ENCODE measurements at regions not wholly inside any gene's neighbourhood (a gene's known extent, or its start where the extent isn't known, plus 50 kb on each side); places are given as distances from the start of the nearest gene placed in this dataset.
"Not testable (repeated sequence)": the region's sequence is repeated elsewhere in the genome, so short reads cannot be mapped to it uniquely, and the experiment has no call there.

DNA sequence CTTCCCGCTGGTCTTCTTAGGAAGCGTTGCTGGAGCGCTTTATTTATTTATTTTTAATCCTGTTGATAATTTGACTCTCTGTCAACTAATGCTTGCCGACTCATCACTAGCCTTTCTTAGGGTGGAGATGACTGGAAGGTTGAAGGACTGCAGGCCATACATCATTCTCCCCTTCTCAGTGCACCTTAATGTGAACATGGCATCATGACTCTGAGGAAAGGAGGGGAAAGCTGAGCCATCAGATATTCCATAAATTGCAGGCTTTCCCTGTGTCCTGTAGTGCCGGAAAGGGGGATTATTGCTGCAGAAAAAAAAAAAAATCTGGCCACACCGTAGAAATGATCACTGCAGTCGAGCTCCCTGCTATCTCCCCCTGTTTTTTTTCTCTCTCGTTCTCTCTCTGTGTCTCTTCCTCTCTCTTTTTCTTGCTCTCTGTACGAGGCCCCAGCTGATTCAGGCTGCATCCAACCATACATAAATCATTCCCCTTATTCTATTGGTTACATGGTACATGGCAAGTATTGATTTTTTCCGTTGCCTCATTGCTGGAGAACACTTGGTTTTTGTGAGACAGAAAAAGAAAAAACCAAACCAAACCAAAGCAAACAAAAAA is 125.8 kb upstream of the EFEMP1 start:
- TF ChIP-seq, protein P1, sequence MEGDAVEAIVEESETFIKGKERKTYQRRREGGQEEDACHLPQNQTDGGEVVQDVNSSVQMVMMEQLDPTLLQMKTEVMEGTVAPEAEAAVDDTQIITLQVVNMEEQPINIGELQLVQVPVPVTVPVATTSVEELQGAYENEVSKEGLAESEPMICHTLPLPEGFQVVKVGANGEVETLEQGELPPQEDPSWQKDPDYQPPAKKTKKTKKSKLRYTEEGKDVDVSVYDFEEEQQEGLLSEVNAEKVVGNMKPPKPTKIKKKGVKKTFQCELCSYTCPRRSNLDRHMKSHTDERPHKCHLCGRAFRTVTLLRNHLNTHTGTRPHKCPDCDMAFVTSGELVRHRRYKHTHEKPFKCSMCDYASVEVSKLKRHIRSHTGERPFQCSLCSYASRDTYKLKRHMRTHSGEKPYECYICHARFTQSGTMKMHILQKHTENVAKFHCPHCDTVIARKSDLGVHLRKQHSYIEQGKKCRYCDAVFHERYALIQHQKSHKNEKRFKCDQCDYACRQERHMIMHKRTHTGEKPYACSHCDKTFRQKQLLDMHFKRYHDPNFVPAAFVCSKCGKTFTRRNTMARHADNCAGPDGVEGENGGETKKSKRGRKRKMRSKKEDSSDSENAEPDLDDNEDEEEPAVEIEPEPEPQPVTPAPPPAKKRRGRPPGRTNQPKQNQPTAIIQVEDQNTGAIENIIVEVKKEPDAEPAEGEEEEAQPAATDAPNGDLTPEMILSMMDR (IDR thresholded peaks at IDR 0.05; ENCODE audit: extremely low read depth, insufficient read depth, missing control alignments) = no peak
- DNase-seq (ENCODE audit: low spot score) = no peak
- in situ Hi-C loops (cut with MboI; ENCODE audit: low pct_unique_long_range_greater_than_20kb, low sequenced_read_pairs, unreplicated experiment) = no loop called here

DNA sequence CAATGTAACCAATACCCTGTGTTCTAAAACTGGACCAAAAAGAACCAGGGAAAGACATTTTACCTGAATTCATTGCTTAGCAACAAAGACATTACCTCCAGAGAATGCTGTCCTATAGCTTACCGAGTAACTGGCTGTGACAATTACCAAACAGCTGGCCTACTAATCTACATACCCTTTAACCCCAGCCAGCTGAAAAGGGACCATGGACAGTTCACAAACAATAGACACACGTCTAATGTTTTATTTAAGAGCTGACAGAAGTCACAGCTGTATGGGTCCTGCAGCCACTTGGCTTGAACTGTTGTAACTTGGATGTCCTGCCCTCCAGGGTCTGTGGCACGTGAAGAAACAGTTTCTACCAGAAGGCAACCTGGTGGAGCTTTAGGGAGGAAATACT is 130.1 kb upstream of the EFEMP1 start:
- TF ChIP-seq, protein P1 (IDR thresholded peaks at IDR 0.05; ENCODE audit: extremely low read depth, insufficient read depth, missing control alignments) = no peak
- no peak for DNase-seq (ENCODE audit: low spot score)
- in situ Hi-C loops (cut with MboI; ENCODE audit: low pct_unique_long_range_greater_than_20kb, low sequenced_read_pairs, unreplicated experiment) = no loop called here

DNA sequence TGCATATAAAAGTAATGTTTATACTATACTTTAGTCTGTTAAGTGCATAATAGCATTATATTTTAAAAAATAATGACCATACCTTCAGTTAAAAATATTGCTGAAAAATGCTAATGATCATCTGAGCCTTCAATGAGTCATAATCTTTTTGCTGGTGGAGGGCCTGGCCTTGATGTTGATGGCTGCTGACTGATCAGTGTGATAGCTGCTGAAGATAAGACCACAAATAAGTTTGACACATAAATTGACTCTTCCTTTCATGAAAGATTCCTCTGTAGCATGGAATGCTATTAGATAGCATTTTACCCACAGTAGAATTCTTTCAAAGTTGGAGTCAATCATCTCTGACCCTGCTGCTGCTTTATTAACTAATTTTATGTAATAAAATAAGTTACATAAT is 128.4 kb upstream of the CCDC85A start:
- in situ Hi-C loops (cut with MboI; ENCODE audit: low pct_unique_long_range_greater_than_20kb, low sequenced_read_pairs, unreplicated experiment) = no loop called here
- TF ChIP-seq, protein P1 (IDR thresholded peaks at IDR 0.05; ENCODE audit: extremely low read depth, insufficient read depth, missing control alignments) = no peak
- DNase-seq (ENCODE audit: low spot score) = no peak

DNA sequence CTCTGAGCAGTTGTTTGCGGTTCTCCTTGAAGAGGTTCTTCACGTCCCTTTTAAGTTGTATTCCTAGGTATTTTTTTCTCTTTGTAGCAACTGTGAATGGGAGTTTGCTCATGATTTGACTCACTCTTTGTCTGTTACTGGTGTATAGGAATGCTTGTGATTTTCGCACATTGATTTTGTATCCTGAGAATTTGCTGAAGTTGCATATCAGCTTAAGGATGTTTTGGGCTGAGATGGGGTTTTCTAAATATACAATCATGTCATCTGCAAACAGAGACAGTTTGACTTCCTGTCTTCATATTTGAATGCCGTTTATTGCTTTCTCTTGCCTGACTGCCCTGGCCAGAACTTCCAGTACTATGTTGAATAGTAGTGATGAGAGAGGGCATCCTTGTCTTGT is 122.5 kb upstream of the CCDC85A start:
- DNase-seq (ENCODE audit: low spot score); in situ Hi-C loops (cut with MboI; ENCODE audit: low pct_unique_long_range_greater_than_20kb, low sequenced_read_pairs, unreplicated experiment): not testable (repeated sequence)

DNA sequence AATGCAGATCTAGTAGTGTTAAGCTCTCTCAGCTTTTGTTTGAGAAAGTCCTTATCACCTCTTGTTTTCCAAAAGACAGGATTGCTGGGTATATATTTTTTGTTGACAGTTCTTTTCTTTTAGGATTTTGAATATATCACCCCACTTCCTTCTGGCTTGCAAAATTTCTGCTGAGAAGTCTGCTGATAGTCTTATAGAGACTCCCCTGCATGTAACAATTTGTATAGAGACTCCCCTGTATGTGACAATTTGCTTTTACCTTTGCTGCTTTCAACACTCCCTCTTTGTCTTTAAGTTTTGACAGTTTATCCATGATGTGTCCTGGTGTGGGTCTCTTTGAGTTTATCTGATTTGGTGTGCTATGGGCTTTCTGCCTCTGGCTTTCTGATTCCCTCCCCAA is 115.0 kb upstream of the CCDC85A start:
- TF ChIP-seq, protein P1 (IDR thresholded peaks at IDR 0.05; ENCODE audit: extremely low read depth, insufficient read depth, missing control alignments) = no peak
- in situ Hi-C loops (cut with MboI; ENCODE audit: low pct_unique_long_range_greater_than_20kb, low sequenced_read_pairs, unreplicated experiment) = no loop called here
- no peak for DNase-seq (ENCODE audit: low spot score)

DNA sequence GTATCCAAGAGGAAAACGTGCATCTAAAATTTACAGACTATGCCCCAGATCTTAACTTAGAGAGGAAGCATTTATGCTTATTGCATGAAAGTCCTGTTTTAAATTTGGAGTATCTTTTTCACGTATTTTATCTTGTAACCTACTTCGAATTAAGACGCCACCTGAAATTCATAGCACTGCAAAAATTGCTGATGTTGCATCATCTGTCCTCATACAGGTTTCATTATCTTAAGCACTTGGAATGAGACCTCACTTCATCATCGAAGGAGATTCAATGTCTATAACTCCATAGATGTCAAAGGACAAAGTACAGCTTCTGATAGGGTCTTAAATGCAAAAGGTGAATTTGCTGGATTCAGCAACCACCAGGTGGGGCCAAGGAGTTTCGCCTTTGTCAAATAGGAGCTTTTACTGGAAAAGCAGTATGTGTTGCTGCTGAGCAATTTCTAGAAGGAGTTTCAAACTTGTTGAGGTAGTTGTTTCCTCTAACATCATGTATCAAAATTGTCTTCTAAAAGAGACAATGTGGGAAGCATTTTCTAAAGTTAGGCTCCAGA is 106.4 kb upstream of the CCDC85A start:
- DNase-seq (ENCODE audit: low spot score) = peak; percentile 8
- TF ChIP-seq, protein P1 (IDR thresholded peaks at IDR 0.05; ENCODE audit: extremely low read depth, insufficient read depth, missing control alignments) = peak; percentile 37
- in situ Hi-C loops (cut with MboI; ENCODE audit: low pct_unique_long_range_greater_than_20kb, low sequenced_read_pairs, unreplicated experiment) = no loop called here

DNA sequence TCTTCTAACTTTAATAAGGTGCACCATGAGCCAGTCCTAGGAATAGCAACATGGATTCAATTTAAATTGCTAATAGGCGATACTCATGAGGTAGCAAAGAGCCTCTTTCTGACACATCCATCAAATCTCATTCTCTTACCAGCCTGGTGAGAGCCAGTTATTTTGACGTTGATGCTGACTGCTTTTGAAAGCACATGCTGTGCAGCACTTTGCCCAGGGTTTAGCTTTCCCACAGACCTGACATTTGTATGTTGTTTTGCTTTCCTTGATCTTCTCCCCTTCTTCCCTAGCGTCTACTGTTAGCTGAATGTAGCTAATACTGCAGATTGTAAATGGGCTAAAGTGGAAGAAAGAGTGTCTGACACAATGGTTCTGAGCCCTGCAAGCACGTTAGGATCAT is 101.1 kb upstream of the CCDC85A start:
- TF ChIP-seq, protein P1 (IDR thresholded peaks at IDR 0.05; ENCODE audit: extremely low read depth, insufficient read depth, missing control alignments) = no peak
- DNase-seq (ENCODE audit: low spot score) = no peak
- in situ Hi-C loops (cut with MboI; ENCODE audit: low pct_unique_long_range_greater_than_20kb, low sequenced_read_pairs, unreplicated experiment) = no loop called here

Data from GM13977 (cell line).